PC-9 (cell line): ENCODE measurements at regions not wholly inside any gene's neighbourhood (a gene's known extent, or its start where the extent isn't known, plus 50 kb on each side); places are given as distances from the start of the nearest gene placed in this dataset.

Source experiments
- BruUV-seq: library from RNA; stranded (reverse); fragments of 400-500 nt; replicated peaks from 2 replicates; lab custom pipeline; 2021; lab: Mats Ljungman, UMichigan
- CTCF ChIA-PET: fragments of 300-600 bp; sonication (Branson Sonifier 250); formaldehyde crosslinking; loops from one replicate; lab custom pipeline; 2022; ENCODE audit warnings: antibody characterized with exemption; lab: Charles Lee
- POLR2A ChIA-PET: fragments of 300-600 bp; sonication (Branson Sonifier 250); formaldehyde crosslinking; loops from one replicate; lab custom pipeline; 2022; ENCODE audit warnings: antibody characterized with exemption; ENCODE audit not compliant: unreplicated experiment; lab: Charles Lee
- DNase-seq, 2 experiments: peaks; one replicate each; pipeline versions ENCODE4 v3.0.0 to v3.0.0-alpha.2; 2015 to 2022; ENCODE audit warnings: mixed read lengths in 1 of 2
- H2AFZ ChIP-seq: fragments of 200-600 bp; sonication (generic); 2 replicates; pipeline ENCODE4 v1.8.1; 2017; ENCODE audit warnings: antibody characterized with exemption
- H3F3A ChIP-seq: fragments of 200-600 bp; sonication (generic); 2 replicates; pipeline ENCODE4 v1.8.1; 2017; ENCODE audit warnings: antibody characterized with exemption, mild to moderate bottlenecking, low read depth; ENCODE audit not compliant: insufficient read depth
- H3K27ac ChIP-seq: fragments of 200-600 bp; sonication (generic); 2 replicates; pipeline ENCODE4 v1.6.1; 2016; ENCODE audit warnings: mixed run types
- H3K27me3 ChIP-seq: fragments of 200-600 bp; sonication (generic); 2 replicates; pipeline ENCODE4 v1.6.1; 2016; ENCODE audit warnings: low read depth, mixed run types; ENCODE audit not compliant: insufficient read depth
- H3K36me3 ChIP-seq: fragments of 200-600 bp; sonication (generic); 2 replicates; pipeline ENCODE4 v1.6.1; 2016; ENCODE audit warnings: low read depth, mixed run types
- H3K4me1 ChIP-seq: fragments of 200-600 bp; sonication (generic); replicated peaks from 2 replicates; pipeline ENCODE4 v1.6.1; 2016; ENCODE audit warnings: mixed run types; ENCODE audit not compliant: insufficient read depth
- H3K4me2 ChIP-seq: fragments of 200-600 bp; sonication (generic); 2 replicates; pipeline ENCODE4 v1.6.1; 2017; ENCODE audit warnings: mixed run types
- H3K4me3 ChIP-seq: fragments of 200-600 bp; sonication (generic); 2 replicates; pipeline ENCODE4 v1.6.1; 2016; ENCODE audit warnings: mixed run types
- H3K79me2 ChIP-seq: fragments of 200-600 bp; sonication (generic); 2 replicates; pipeline ENCODE4 v1.6.1; 2017; ENCODE audit warnings: low read depth, mixed run types
- H3K9me2 ChIP-seq: fragments of 200-600 bp; sonication (generic); 2 replicates; pipeline ENCODE4 v1.8.1; 2017; ENCODE audit warnings: mild to moderate bottlenecking; ENCODE audit not compliant: insufficient read depth
- H3K9me3 ChIP-seq: fragments of 200-600 bp; sonication (generic); 2 replicates; pipeline ENCODE4 v1.8.1; 2016; ENCODE audit warnings: low read depth; ENCODE audit not compliant: insufficient read depth
- H4K20me1 ChIP-seq: fragments of 200-600 bp; sonication (generic); 2 replicates; pipeline ENCODE4 v1.8.1; 2017; ENCODE audit not compliant: insufficient read depth
- CTCF ChIP-seq: fragments of 200-600 bp; sonication (generic); conservative IDR thresholded peaks from 2 replicates; pipeline ENCODE4 v1.6.1; 2017; ENCODE audit warnings: mixed run types, antibody characterized with exemption, mild to moderate bottlenecking, moderate library complexity
- EZH2 ChIP-seq: fragments of 200-600 bp; sonication (generic); IDR thresholded peaks from 2 replicates; pipeline ENCODE4 v1.8.0; 2017; ENCODE audit warnings: antibody characterized with exemption, low read depth
- intact Hi-C: fragments of 100-400 bp; cut with micrococcal nuclease; formaldehyde crosslinking; loops from one replicate; pipeline ENCODE4 v1.10.0; 2022; ENCODE audit not compliant: unreplicated experiment

- Histone ChIP-seq H3K36me3 (no peaks in the 10 kb centered on the region), H3K4me3 (no peak overlapping the region), H2AFZ (no peak overlapping the region), H3K79me2 (no peaks in the 10 kb centered on the region), H3K9me2 (no peaks in the 10 kb centered on the region; the same call in 1 of the 2 replicates), H3K4me1 (no peaks in the 10 kb centered on the region), H3K27ac (no peak overlapping the region), H3K27me3 (no peaks in the 10 kb centered on the region), H4K20me1 (no peaks in the 10 kb centered on the region), H3F3A (no peaks in the 10 kb centered on the region), H3K4me2 (no peak overlapping the region), H3K9me3 (no peaks in the 10 kb centered on the region)
- no peak for DNase-seq
- CTCF ChIA-PET, result no interaction called here
- no TSS peak for BruUV-seq
- intact Hi-C loops, result no loop called here
- POLR2A ChIA-PET, result no interaction called here
- TF ChIP-seq EZH2 (no peak), CTCF (no peak)
These were observed 415.7 kb upstream of the STEAP1 start for GRCh38 chr7:89738549-89738948.

GRCh38 chr7:89757910-89758309, 396.4 kb upstream of the STEAP1 start:
- Histone ChIP-seq H3K79me2 (no peaks in the 10 kb centered on the region), H3K4me1 (no peaks in the 10 kb centered on the region), H3K27ac (no peak overlapping the region), H3K9me2 (no peaks in the 10 kb centered on the region), H2AFZ (no peak overlapping the region), H3K4me2 (no peak overlapping the region), H3K4me3 (no peak overlapping the region), H3K36me3 (no peaks in the 10 kb centered on the region), H3K27me3 (no peaks in the 10 kb centered on the region), H3F3A (no peaks in the 10 kb centered on the region), H3K9me3 (no peaks in the 10 kb centered on the region), H4K20me1 (no peaks in the 10 kb centered on the region)
- ChIA-PET CTCF (no interaction called here), POLR2A (no interaction called here)
- no peak for DNase-seq
- BruUV-seq, result no TSS peak
- TF ChIP-seq CTCF, result no peak
- no peak for TF ChIP-seq EZH2
- intact Hi-C loops, result no loop called here

- ChIA-PET CTCF (no interaction called here), POLR2A (no interaction called here)
- H3K9me3 ChIP-seq, result no peaks in the 10 kb centered on the region
- TF ChIP-seq CTCF (no peak), EZH2 (no peak)
- no peaks in the 10 kb centered on the region for H3K79me2 ChIP-seq
- no peaks in the 10 kb centered on the region for H3F3A ChIP-seq
- no peaks in the 10 kb centered on the region for H3K9me2 ChIP-seq
- no peak overlapping the region for H3K27ac ChIP-seq
- no peak overlapping the region for H2AFZ ChIP-seq
- BruUV-seq, result no TSS peak
- no peaks in the 10 kb centered on the region for H3K36me3 ChIP-seq
- H4K20me1 ChIP-seq, result no peaks in the 10 kb centered on the region
- DNase-seq, result no peak
- H3K4me1 ChIP-seq, result no peaks in the 10 kb centered on the region
- H3K27me3 ChIP-seq, result no peaks in the 10 kb centered on the region
- H3K4me2 ChIP-seq, result no peak overlapping the region
- no peak overlapping the region for H3K4me3 ChIP-seq
- intact Hi-C loops, result no loop called here
These were observed 393.6 kb upstream of the STEAP1 start for GRCh38 chr7:89760690-89761089.
